ENCODE measurements at regions not wholly inside any gene's neighbourhood (a gene's known extent, or its start where the extent isn't known, plus 50 kb on each side); places are given as distances from the start of the nearest gene placed in this dataset.
"Not testable (repeated sequence)": the region's sequence is repeated elsewhere in the genome, so short reads cannot be mapped to it uniquely, and the experiment has no call there.

GRCh38 chr7:150156015-150156414 lies 167.1 kb upstream of the LRRC61 start:
- not testable (repeated sequence) for H3K4me1 ChIP-seq (ENCODE audit: control insufficient read depth, insufficient read depth, low read length, poor library complexity, severe bottlenecking); H3K4me3 ChIP-seq (ENCODE audit: extremely low read depth, insufficient read depth, low read length, poor library complexity, severe bottlenecking); H3K27ac ChIP-seq (ENCODE audit: low read depth, low read length, severe bottlenecking); H3K9me3 ChIP-seq (ENCODE audit: control insufficient read depth, low read length); H3K36me3 ChIP-seq (ENCODE audit: control insufficient read depth, insufficient read depth, low read length)
- no CpG with 5 or more reads among the region's 4 CpGs for WGBS, 2 experiments (ENCODE audit: insufficient coverage in 2 of 2)

DNA sequence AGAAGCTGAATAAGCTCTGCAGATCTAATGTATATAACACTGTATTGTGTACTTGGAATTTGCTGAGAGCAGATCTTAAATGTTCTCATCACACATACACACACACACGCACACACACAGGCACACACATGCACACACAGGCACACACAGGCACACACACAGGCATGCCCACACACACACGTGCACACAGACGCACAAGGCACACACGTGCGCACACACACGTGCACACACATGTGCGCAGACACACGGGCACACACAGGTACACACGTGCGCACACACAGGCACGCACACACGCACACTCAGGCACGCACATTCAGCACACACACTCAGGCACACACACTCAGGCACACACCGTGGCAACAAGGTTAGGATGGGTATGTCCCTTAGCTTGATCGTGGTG lies 164.5 kb upstream of the LRRC61 start:
- not testable (repeated sequence) for H3K4me1 ChIP-seq (ENCODE audit: control insufficient read depth, insufficient read depth, low read length, poor library complexity, severe bottlenecking)
- 91 to 92% methylated on average over 10 of the region's 15 CpGs for WGBS, 2 experiments (ENCODE audit: insufficient coverage in 2 of 2)

DNA sequence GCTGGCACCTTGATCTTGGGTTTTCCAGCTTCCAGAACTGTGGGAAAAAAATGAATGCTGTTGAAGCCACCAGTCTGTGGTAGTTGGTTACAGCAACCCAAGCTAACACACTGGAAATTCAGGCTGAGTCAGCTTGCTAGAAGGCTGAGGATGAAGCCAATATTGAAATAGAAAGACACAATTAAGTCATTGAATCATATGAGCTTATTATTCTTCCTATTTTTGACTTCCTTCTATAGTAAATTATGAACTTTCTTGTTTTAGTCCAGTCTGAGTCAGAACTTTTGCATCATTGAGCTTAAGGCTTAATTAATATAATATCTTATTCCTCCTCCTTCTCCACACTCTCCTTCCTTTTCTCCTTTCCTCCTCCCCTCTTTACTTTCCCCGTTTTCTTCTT lies 153.6 kb upstream of the LRRC61 start:
- no CpG with 5 or more reads among the region's 1 CpG for WGBS, 2 experiments (ENCODE audit: insufficient coverage in 2 of 2)
- not testable (repeated sequence) for H3K36me3 ChIP-seq (ENCODE audit: control insufficient read depth, insufficient read depth, low read length); H3K4me3 ChIP-seq (ENCODE audit: extremely low read depth, insufficient read depth, low read length, poor library complexity, severe bottlenecking); H3K4me1 ChIP-seq (ENCODE audit: control insufficient read depth, insufficient read depth, low read length, poor library complexity, severe bottlenecking); H3K27ac ChIP-seq (ENCODE audit: low read depth, low read length, severe bottlenecking); H3K9me3 ChIP-seq (ENCODE audit: control insufficient read depth, low read length)

More for the DNA sequence above, 164.5 kb upstream of the LRRC61 start:
- H3K36me3 ChIP-seq (ENCODE audit: control insufficient read depth, insufficient read depth, low read length); H3K27ac ChIP-seq (ENCODE audit: low read depth, low read length, severe bottlenecking); H3K4me3 ChIP-seq (ENCODE audit: extremely low read depth, insufficient read depth, low read length, poor library complexity, severe bottlenecking); H3K9me3 ChIP-seq (ENCODE audit: control insufficient read depth, low read length): not testable (repeated sequence)

DNA sequence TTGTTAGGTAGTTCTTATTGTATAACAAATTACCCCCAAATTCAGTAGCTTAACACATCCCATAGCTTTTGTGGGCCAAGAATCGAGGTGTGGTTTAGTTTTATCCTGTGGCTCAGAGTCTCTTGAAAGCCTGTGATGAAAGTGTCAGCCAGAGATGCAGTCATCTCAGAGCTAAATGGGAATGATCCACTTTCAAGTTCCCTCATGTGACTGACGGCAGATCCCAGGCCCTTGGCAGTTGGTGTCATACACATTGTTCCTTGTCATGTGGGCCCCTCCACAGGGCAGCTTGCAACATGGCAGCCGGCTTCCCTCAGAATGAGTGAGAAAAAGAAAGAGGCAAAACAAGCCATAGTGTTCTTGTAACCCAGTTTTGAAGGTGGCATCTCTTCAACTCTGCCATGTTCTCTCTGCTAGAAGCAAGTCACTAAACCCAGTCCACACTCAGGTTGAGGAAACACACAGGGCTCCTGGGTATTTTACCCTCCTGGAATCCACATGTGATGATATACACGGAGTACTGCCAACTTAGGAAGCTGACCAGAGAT lies 153.1 kb upstream of the LRRC61 start:
- not testable (repeated sequence) for H3K27ac ChIP-seq (ENCODE audit: low read depth, low read length, severe bottlenecking); H3K36me3 ChIP-seq (ENCODE audit: control insufficient read depth, insufficient read depth, low read length); H3K4me3 ChIP-seq (ENCODE audit: extremely low read depth, insufficient read depth, low read length, poor library complexity, severe bottlenecking); H3K9me3 ChIP-seq (ENCODE audit: control insufficient read depth, low read length); H3K4me1 ChIP-seq (ENCODE audit: control insufficient read depth, insufficient read depth, low read length, poor library complexity, severe bottlenecking)
- WGBS, 2 experiments (ENCODE audit: insufficient coverage in 2 of 2): 88% methylated on average over 1 of the region's 4 CpGs; no CpG with 5 or more reads in 1 of the 2 experiments

GRCh38 chr7:150183602-150184001 lies 139.6 kb upstream of the LRRC61 start:
- H3K4me1 ChIP-seq (ENCODE audit: control insufficient read depth, insufficient read depth, low read length, poor library complexity, severe bottlenecking); H3K36me3 ChIP-seq (ENCODE audit: control insufficient read depth, insufficient read depth, low read length); H3K27ac ChIP-seq (ENCODE audit: low read depth, low read length, severe bottlenecking); H3K9me3 ChIP-seq (ENCODE audit: control insufficient read depth, low read length); H3K4me3 ChIP-seq (ENCODE audit: extremely low read depth, insufficient read depth, low read length, poor library complexity, severe bottlenecking): not testable (repeated sequence)
- no CpG with 5 or more reads among the region's 1 CpG for WGBS, 2 experiments (ENCODE audit: insufficient coverage in 2 of 2)

GRCh38 chr7:150189963-150190362 lies 133.2 kb upstream of the LRRC61 start:
- H3K9me3 ChIP-seq (ENCODE audit: control insufficient read depth, low read length); H3K4me1 ChIP-seq (ENCODE audit: control insufficient read depth, insufficient read depth, low read length, poor library complexity, severe bottlenecking); H3K27ac ChIP-seq (ENCODE audit: low read depth, low read length, severe bottlenecking); H3K4me3 ChIP-seq (ENCODE audit: extremely low read depth, insufficient read depth, low read length, poor library complexity, severe bottlenecking); H3K36me3 ChIP-seq (ENCODE audit: control insufficient read depth, insufficient read depth, low read length): not testable (repeated sequence)
- WGBS, 2 experiments (ENCODE audit: insufficient coverage in 2 of 2): no CpG with 5 or more reads among the region's 1 CpG

GRCh38 chr7:150192541-150192940 lies 130.6 kb upstream of the LRRC61 start:
- not testable (repeated sequence) for H3K4me1 ChIP-seq (ENCODE audit: control insufficient read depth, insufficient read depth, low read length, poor library complexity, severe bottlenecking); H3K27ac ChIP-seq (ENCODE audit: low read depth, low read length, severe bottlenecking); H3K9me3 ChIP-seq (ENCODE audit: control insufficient read depth, low read length); H3K36me3 ChIP-seq (ENCODE audit: control insufficient read depth, insufficient read depth, low read length); H3K4me3 ChIP-seq (ENCODE audit: extremely low read depth, insufficient read depth, low read length, poor library complexity, severe bottlenecking)
- 40% methylated on average over 1 of the region's 4 CpGs; no CpG with 5 or more reads in 1 of the 2 experiments for WGBS, 2 experiments (ENCODE audit: insufficient coverage in 2 of 2)

GRCh38 chr7:150193866-150194265 lies 129.3 kb upstream of the LRRC61 start:
- not testable (repeated sequence) for H3K4me1 ChIP-seq (ENCODE audit: control insufficient read depth, insufficient read depth, low read length, poor library complexity, severe bottlenecking); H3K36me3 ChIP-seq (ENCODE audit: control insufficient read depth, insufficient read depth, low read length); H3K9me3 ChIP-seq (ENCODE audit: control insufficient read depth, low read length); H3K4me3 ChIP-seq (ENCODE audit: extremely low read depth, insufficient read depth, low read length, poor library complexity, severe bottlenecking); H3K27ac ChIP-seq (ENCODE audit: low read depth, low read length, severe bottlenecking)
- WGBS, 2 experiments (ENCODE audit: insufficient coverage in 2 of 2): no CpG with 5 or more reads among the region's 3 CpGs
